DMS153 (cell line): ENCODE measurements at regions not wholly inside any gene's neighbourhood (a gene's known extent, or its start where the extent isn't known, plus 50 kb on each side); places are given as distances from the start of the nearest gene placed in this dataset.

Experiments used
- DNase-seq: peaks from one replicate; lab custom pipeline; 2025; lab: John Stamatoyannopoulos, UW

DNA sequence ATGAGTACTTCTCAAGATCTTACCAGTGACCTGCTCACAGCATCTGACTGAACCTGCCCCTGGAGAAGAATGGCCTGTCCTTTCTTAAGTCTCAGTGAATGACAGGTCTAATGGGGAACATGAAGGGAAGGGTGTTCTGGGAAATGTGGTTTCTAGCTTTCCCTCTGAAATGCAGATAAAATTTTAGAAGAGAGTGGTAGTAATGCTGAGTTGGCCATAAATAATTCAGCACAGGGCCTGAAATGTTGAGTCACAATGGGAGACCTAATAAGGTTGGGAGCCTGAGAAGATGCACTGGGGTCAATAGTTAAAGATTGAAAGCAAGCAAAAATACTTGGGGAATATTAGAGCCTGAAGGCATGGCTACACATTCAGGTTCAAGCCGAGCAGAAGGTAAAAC, 214.9 kb upstream of the ARHGAP24 start:
- no peak for DNase-seq

DNA sequence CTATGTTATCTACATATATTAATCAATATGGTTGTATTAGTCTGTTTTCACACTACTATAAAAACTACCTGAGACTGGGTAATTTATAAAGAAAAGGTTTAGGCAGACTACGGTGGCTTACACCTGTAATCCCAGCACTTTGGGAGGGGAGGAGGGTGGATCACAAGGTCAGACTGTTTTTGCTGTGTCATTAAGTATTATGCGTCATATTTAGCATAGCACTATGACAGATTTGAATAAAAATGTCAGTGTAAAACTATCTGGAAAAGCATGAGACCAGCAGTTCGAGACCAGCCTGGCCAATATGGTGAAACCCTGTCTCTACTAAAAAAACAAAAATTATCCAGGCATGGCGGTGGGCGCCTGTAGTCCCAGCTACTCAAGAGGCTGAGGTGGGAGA, 209.7 kb upstream of the ARHGAP24 start:
- DNase-seq = no peak

DNA sequence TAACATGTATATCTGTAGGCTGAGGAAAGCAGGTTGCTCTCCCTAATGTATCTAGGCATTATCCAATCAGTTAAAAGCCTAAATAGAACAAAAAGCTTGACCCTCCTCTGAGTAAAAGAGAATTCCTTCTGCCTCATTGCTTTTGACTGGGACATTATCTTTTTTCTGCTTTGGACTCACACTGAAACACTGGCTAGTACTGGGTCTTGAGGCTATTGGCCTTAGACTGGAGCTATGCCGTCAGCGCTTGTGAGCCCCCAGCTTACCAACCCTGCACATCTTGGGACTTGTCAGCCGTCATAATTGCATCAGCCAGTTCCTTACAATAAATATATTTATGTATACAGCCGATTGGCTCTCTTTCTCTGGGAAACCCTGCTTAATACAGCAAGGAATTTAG, 206.8 kb upstream of the ARHGAP24 start:
- DNase-seq = no peak

GRCh38 chr4:85268961-85269360, 206.0 kb upstream of the ARHGAP24 start:
- no peak for DNase-seq

GRCh38 chr4:85274955-85275354, 200.0 kb upstream of the ARHGAP24 start:
- no peak for DNase-seq

DNA sequence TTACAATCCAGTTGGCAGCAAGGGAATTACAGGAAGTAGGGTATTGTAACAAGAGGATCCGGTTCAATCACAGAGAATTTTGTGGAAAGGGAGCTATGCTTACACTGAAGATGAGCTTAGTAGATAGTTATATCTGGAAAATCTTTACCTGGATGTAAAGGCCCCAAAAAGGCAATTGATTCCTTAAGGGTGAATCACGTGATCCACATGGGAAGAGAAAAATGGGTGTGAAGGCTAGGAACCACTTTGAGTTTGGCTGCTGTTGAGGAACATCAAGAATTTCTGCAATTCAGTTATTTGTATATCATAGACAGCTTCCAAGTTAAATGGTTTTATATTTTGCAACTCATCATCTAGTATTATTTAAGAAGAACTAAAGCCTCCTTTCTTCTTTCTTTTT, 194.0 kb upstream of the ARHGAP24 start:
- DNase-seq = no peak

- DNase-seq = no peak
These were observed 183.7 kb upstream of the ARHGAP24 start for GRCh38 chr4:85291226-85291625.

DNA sequence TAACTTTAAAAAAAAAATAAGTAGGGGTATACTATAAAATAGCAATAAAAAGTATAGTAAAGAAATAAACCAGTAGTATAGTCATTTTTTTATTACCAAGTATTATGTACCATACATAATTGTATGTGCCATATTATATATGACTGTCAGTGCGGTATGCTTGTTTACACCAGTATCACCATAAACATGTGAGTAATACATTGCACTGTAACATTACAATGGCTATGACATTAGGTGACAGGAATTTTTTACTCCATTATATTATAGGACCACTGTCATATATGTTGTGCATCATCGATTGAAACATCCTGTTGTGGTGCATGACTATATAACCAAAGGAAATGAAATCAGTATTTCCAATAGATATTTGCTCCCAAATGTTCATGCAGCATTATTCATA, 176.9 kb upstream of the ARHGAP24 start:
- no peak for DNase-seq

DNA sequence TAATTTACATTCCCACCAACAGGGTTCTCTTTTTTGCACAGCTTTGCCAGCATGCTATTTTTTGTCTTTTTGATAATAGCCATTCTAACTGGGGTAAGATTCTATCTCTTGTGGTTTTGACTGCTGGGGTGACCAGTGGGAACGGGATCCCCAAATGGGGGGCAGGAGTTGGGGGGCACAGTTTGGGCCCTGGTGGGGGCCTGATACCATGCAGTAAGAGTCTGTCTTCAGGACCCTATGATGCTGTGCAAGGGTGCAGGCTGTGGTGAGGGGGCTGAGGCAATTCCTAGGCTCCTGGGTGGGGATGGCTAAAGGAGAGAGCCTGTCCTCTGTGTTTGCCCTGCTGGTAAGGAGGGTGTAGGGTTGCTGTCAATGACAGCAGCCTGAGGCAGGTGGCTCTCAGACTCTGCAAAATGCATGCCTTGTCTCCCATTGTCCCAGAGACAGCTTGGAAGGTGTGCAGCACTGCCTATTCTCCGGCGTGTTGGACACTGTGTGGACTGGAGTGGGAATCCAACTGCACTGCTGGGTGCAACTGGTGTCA, 172.7 kb upstream of the ARHGAP24 start:
- no peak for DNase-seq

- DNase-seq = no peak
These were observed 172.2 kb upstream of the ARHGAP24 start for GRCh38 chr4:85302756-85303155.

DNA sequence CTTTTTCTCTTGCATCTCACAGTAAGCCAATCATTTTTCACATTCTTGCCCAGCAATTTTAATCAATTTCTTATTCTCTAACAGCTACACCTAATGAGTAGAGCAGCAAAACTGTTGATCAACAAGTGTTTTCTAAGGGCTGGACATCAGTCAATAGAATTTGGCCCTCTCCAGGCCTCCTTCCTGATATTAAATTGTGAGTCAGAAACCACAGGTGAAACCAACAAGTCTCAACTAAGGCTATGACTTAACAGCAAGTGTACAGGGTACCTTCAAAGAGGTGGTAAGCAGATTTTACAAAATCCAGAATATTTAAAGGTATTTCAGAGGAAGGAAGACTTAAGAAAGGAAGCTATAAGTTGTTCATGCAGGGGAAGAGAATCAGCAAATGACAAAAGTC, 156.5 kb upstream of the ARHGAP24 start:
- DNase-seq = no peak

- DNase-seq = no peak
These were observed 116.1 kb upstream of the ARHGAP24 start for GRCh38 chr4:85358831-85359230.

GRCh38 chr4:85362550-85362949, 112.4 kb upstream of the ARHGAP24 start:
- no peak for DNase-seq

DNA sequence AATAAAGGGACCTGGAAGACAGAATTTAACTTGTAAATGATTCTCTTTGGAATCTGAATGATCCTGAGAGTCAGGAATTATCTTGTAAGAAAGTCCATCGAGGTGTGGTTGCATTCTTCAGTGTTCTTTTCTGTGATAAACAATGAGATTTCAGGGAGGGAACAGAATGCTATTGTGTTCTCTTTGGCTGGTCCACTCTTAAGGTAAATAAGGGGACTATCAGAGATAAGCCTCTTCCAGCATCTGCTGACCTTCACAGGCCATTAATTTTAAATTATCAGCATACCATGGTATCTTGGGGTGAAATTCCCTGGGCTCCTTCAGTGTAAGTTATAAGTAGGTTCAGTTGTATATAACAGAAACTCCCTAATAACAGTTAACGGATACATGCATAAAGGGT, 107.1 kb upstream of the ARHGAP24 start:
- DNase-seq = no peak

DNA sequence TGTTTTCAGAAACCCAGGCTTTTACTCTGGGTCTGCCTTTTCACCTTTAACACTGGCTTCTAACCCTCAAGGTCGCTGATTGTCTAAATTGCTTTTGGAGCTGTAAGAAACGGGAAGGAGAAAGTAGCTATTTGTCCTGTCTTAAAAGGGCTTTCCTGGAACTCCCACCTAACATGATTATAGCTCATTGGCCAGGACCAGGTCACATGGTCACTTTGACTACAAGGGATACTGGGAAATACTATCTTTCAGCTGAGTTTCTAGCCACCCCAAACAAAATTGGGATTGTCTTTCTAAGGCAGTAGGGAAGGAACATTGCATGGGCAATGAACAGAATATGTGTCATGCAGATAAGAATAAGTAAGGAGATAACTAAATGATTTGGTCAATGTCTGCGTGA, 106.7 kb upstream of the ARHGAP24 start:
- DNase-seq = no peak

GRCh38 chr4:85368932-85369331, 106.0 kb upstream of the ARHGAP24 start:
- DNase-seq = no peak

DNA sequence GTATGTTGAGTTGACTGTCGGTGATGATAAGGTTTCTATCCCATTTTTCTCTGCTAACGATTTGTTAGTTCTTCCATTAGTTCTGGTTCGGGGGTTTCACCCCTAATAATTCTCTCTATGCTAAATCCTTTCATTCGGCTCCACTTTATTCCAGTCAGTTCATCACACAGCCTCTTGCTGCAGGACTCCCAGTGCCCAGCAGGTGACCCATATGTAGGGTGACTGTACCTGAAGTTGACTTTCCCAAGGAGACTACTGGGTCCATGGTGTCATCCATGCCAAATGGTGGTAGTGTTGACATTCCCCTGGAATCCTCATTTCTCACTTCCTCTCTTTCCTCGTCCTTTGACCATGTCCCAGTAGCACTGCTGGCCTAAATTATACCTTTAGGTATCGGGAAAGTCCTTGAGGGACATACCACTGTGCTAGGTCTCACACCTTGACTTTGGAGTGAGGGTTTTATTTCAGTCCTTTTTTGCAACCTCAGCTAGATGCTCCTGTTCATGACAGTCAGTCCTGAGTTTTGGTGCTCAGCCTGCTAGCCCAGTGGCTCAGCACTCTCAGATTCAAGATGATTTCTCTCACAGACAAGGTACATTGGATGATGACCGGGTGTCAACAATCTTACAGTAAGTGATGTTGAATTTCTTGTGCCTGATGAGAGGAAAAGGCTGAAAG, 105.1 kb upstream of the ARHGAP24 start:
- no peak for DNase-seq

GRCh38 chr4:85370400-85371032, 104.4 kb upstream of the ARHGAP24 start:
- DNase-seq = peak; percentile 7

- DNase-seq = no peak
These were observed 102.0 kb upstream of the ARHGAP24 start for GRCh38 chr4:85372966-85373365.

GRCh38 chr4:85376285-85376684, 98.7 kb upstream of the ARHGAP24 start:
- DNase-seq = no peak

DNA sequence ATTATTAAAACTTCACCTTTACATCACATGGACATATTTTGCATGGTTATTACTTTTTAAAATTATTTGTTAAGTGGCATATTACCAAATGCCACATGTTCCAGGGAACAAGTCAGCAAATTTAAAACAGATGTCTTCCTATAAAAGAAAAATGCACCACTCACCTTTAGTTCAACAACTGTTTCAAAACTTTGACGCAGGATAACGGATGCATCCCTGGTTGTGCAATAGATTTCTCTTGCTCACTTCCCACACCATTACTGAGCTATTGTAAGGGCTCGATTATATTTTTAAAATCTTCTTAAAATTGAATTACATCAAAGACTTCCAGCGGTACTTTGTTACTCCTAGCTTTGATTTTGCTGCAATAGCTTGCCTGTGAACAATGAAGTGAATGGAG, 93.0 kb upstream of the ARHGAP24 start:
- no peak for DNase-seq

GRCh38 chr4:85391071-85391470, 83.9 kb upstream of the ARHGAP24 start:
- DNase-seq = no peak

DNA sequence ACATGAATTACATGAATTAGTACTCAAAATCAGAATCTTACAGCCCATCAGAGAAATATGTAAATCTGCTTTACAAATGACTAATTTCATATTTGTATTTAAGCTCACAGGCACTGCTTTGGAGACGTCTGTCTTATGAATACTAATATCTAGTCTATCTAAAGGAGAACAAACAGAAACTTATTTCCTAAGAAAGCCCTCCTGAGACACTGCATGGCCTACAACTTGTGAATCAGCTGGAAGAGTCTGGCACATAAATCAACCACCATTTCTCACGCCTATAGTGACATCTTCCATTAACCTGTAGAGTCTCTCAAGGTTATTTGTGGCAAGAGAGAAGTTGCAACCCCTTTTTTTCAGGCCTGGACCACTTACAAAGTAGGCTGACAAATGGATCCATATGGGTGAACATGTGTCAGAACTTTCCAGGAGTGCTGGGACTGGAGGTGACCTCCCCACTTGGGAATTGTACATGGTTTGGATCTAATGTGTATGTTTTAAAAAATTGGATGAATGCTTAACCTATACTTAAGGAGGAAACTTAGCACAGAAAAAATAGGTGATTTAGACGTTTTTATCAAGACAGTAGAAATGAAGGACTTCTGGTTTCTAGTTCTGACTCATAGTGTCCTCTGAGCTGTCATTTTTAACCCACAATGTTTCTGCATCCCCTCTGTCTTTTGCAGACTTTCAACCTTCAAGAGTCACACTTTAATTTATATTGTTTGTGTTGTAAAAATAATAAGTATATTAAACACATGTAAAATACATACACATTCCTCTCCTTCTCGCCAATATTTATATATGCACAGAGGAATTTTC, 83.2 kb upstream of the ARHGAP24 start:
- DNase-seq = no peak
